Small intestine (tissue), 7 donors: ENCODE measurements at regions not wholly inside any gene's neighbourhood (a gene's known extent, or its start where the extent isn't known, plus 50 kb on each side); places are given as distances from the start of the nearest gene placed in this dataset.

Experiments
- DNase-seq, 2 donors: peaks; one replicate each; pipeline versions ENCODE4 v3.0.0 to v3.0.0-alpha.2; 2013
- FAIRE-seq: peaks from 2 replicates; lab custom pipeline; 2012; peaks lifted over from hg19 to GRCh38; lab: Jason Lieb, UNC
- H3K27ac ChIP-seq, 3 donors: one replicate each; pipeline ENCODE4 v1.5.1; 2013; ENCODE audit warnings: low read length in 2 of 3, mild to moderate bottlenecking in 2 of 3, control low read depth in 1 of 3, inconsistent platforms in 1 of 3, low read depth in 1 of 3, moderate library complexity in 1 of 3
- H3K27me3 ChIP-seq, 3 donors: one replicate each; pipeline ENCODE4 v1.6.1; 2013; ENCODE audit warnings: low read length in 3 of 3, inconsistent platforms in 1 of 3; ENCODE audit not compliant: control insufficient read depth in 3 of 3, insufficient read depth in 3 of 3
- H3K36me3 ChIP-seq, 3 donors: one replicate each; pipeline ENCODE4 v1.6.1; 2013; ENCODE audit warnings: low read length in 3 of 3, inconsistent platforms in 1 of 3, low read depth in 1 of 3, mild to moderate bottlenecking in 1 of 3, moderate library complexity in 1 of 3; ENCODE audit not compliant: control insufficient read depth in 3 of 3, insufficient read depth in 2 of 3
- H3K4me1 ChIP-seq, 3 donors: one replicate each; pipeline ENCODE4 v1.6.1; 2013; ENCODE audit warnings: low read length in 2 of 3, inconsistent platforms in 1 of 3, low read depth in 1 of 3, mild to moderate bottlenecking in 1 of 3, moderate library complexity in 1 of 3; ENCODE audit not compliant: control insufficient read depth in 3 of 3, insufficient read depth in 2 of 3
- H3K4me3 ChIP-seq, 3 donors: one replicate each; pipeline ENCODE4 v1.5.1; 2013; ENCODE audit warnings: low read length in 3 of 3, control low read depth in 1 of 3, inconsistent platforms in 1 of 3, low read depth in 1 of 3, mild to moderate bottlenecking in 1 of 3, moderate library complexity in 1 of 3
- H3K9me3 ChIP-seq, 2 donors: one replicate each; pipeline ENCODE4 v1.6.1; 2013; ENCODE audit warnings: low read depth in 1 of 2, low read length in 1 of 2; ENCODE audit not compliant: control insufficient read depth in 2 of 2, insufficient read depth in 1 of 2
- WGBS, 3 donors: extraction: QIAGEN DNeasy Blood & Tissue Kit; methylation state at CpG; one replicate each; pipeline ENCODE4 v1.1.7; 2013; 5-methylcytosine and 5-hydroxymethylcytosine counted together
- donor health status: healthy with polysubstance abuse.
- donor health status: control.
- donor health status: control.
- donor health status: Bipolar disorder and iron deficiency.
- donor health status: healthy.

DNA sequence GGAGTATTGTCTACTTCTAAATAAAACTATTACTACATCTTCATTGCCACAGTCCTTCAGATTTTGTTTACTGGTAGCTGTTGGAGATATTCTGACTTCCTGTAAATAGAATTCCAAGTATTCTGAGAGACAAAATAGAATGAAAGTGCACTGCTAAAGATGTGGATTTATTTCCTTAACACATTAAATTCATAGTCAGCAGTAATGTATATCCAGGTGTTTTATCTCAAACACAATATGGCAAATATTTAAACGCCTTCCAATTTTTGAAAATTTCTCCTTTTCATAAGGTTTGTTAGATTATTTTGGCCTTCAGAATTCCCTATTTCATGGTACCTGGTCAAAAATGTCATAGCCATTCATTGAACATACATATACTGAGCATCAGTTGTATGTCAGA, 84.3 kb upstream of the MEI4 start:
- 55 to 65% (median 63%) methylated on average over 1 of the region's 1 CpG for WGBS, 3 donors
- no peak for DNase-seq
- no peaks in the 10 kb centered on the region for H3K36me3 ChIP-seq
- no peak for FAIRE-seq
- no peak overlapping the region for H3K27ac ChIP-seq
- no peaks in the 10 kb centered on the region for H3K9me3 ChIP-seq
- no peak overlapping the region for H3K4me3 ChIP-seq
- H3K4me1 ChIP-seq: no peaks in the 10 kb centered on the region
- H3K27me3 ChIP-seq: no peaks in the 10 kb centered on the region

DNA sequence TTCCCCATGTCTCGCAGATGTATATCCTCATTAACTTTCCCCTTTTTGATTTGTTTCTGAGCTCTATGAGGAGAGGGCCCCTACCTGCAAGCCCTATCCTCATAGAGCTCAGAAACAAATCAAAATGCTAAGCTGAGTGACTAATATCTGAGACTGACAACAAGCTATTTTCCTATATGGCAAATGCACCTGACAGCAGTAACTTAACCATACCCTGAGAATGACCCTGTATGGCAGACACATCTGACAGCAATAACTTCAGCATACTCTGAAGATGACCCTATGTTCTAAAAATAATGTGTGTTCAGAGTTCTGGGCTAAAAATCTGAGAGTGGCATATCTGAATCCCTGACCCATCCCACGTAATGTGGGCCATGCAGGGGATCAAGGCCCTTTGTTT, 79.0 kb upstream of the MEI4 start:
- FAIRE-seq (no peak), DNase-seq (no peak)
- Histone ChIP-seq H3K9me3 (no peaks in the 10 kb centered on the region), H3K4me1 (no peaks in the 10 kb centered on the region), H3K27ac (no peak overlapping the region), H3K36me3 (no peaks in the 10 kb centered on the region), H3K27me3 (no peaks in the 10 kb centered on the region), H3K4me3 (no peak overlapping the region)
- 63 to 82% (median 66%) methylated on average over 2 of the region's 2 CpGs for WGBS, 3 donors

DNA sequence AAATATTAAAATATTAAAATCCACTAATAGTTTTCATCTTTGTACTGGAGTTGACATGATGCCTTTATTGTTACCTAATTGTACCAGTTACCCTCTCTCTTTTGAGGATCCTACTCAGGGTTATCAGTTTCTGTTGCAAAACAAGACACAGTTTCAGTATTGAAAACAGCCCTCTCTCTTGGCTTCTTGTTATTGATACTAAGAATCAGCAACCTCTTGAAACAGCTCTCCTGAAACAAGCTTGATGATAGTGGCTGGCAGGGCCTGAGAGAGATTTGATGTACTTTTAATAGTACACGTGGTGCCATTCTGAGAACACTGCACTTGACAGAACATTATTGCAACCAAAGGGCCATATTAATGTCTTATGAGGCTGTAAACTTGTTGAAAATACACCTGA, 64.9 kb upstream of the MEI4 start:
- no peaks in the 10 kb centered on the region for H3K27me3 ChIP-seq
- no peaks in the 10 kb centered on the region for H3K4me1 ChIP-seq
- no peaks in the 10 kb centered on the region for H3K36me3 ChIP-seq
- H3K27ac ChIP-seq: no peak overlapping the region
- no peaks in the 10 kb centered on the region for H3K9me3 ChIP-seq
- 69 to 86% (median 70%) methylated on average over 1 of the region's 1 CpG for WGBS, 3 donors
- DNase-seq (no peak), FAIRE-seq (no peak)
- H3K4me3 ChIP-seq: no peak overlapping the region
